Gastroesophageal sphincter (tissue), 3 donors: ENCODE measurements at regions not wholly inside any gene's neighbourhood (a gene's known extent, or its start where the extent isn't known, plus 50 kb on each side); places are given as distances from the start of the nearest gene placed in this dataset.

Experiments
- EP300 ChIP-seq: sonication (generic); formaldehyde crosslinking; IDR thresholded peaks from one replicate; pipeline ENCODE4 v1.6.1; 2017; ENCODE audit warnings: antibody characterized with exemption, mild to moderate bottlenecking
- TF ChIP-seq, protein P1 (sequence below), 4 experiments: fragments of 200-600 bp in 2 of 4; fragments of 450-650 bp in 2 of 4; sonication (generic) in 1 of 4; IDR thresholded peaks; one replicate each; pipeline ENCODE4 v1.5.1; 2017 to 2019; ENCODE audit warnings: antibody characterized with exemption in 4 of 4, mild to moderate bottlenecking in 2 of 4, moderate library complexity in 2 of 4

DNA sequence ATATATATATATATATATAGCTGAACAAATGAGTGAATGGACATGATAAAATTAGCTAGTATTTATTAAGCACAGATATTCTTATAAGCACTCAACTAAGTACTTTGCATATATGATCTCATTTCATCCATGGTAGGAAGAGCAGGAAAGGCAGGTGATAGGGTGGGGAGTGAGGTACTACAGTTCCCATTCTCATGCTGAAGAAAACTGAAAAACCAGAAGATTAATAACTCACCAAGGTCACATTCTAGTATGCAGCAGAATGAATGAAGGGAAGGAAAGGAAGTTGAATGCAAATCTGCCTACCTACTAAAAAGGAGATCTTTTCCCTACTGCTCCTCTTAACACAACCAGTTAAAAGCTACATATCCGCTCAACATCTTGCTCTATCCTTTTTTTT is 298.1 kb upstream of the TMPO start:
- TF ChIP-seq, protein P1, sequence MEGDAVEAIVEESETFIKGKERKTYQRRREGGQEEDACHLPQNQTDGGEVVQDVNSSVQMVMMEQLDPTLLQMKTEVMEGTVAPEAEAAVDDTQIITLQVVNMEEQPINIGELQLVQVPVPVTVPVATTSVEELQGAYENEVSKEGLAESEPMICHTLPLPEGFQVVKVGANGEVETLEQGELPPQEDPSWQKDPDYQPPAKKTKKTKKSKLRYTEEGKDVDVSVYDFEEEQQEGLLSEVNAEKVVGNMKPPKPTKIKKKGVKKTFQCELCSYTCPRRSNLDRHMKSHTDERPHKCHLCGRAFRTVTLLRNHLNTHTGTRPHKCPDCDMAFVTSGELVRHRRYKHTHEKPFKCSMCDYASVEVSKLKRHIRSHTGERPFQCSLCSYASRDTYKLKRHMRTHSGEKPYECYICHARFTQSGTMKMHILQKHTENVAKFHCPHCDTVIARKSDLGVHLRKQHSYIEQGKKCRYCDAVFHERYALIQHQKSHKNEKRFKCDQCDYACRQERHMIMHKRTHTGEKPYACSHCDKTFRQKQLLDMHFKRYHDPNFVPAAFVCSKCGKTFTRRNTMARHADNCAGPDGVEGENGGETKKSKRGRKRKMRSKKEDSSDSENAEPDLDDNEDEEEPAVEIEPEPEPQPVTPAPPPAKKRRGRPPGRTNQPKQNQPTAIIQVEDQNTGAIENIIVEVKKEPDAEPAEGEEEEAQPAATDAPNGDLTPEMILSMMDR (IDR thresholded peaks at IDR 0.05), result no peak
- no peak for TF ChIP-seq EP300
